ENCODE measurements at regions not wholly inside any gene's neighbourhood (a gene's known extent, or its start where the extent isn't known, plus 50 kb on each side); places are given as distances from the start of the nearest gene placed in this dataset.

- TF ChIP-seq ZFP30 (CRISPR knock-in tag; IDR thresholded peaks at IDR 0.05; ENCODE audit: borderline replicate concordance) (no peak), CREB5 (CRISPR knock-in tag; IDR thresholded peaks at IDR 0.05) (no peak), ZBTB40 (IDR thresholded peaks at IDR 0.05) (no peak), ZBTB40 (CRISPR knock-in tag; IDR thresholded peaks at IDR 0.05) (no peak), NCOA6 (IDR thresholded peaks at IDR 0.05) (no peak), DIDO1 (tag; IDR thresholded peaks at IDR 0.05; ENCODE audit: low read depth) (no peak), ZBTB2 (IDR thresholded peaks at IDR 0.05) (no peak), RAD21 (CRISPR knock-in tag; conservative IDR thresholded peaks at IDR 0.05 in 1 of 2, IDR thresholded peaks at IDR 0.05 in 1 of 2) (no peak), EZH2 (IDR thresholded peaks at IDR 0.05; ENCODE audit: borderline replicate concordance, low read depth, low read length) (no peak), TCF3 (CRISPR knock-in tag; IDR thresholded peaks at IDR 0.05) (no peak), EGR1 (conservative IDR thresholded peaks at IDR 0.05) (no peak), LCOR (CRISPR knock-in tag; IDR thresholded peaks at IDR 0.05) (no peak), HSF4 (CRISPR knock-in tag; IDR thresholded peaks at IDR 0.05; ENCODE audit: borderline replicate concordance) (no peak)
- TF ChIP-seq, protein P1, sequence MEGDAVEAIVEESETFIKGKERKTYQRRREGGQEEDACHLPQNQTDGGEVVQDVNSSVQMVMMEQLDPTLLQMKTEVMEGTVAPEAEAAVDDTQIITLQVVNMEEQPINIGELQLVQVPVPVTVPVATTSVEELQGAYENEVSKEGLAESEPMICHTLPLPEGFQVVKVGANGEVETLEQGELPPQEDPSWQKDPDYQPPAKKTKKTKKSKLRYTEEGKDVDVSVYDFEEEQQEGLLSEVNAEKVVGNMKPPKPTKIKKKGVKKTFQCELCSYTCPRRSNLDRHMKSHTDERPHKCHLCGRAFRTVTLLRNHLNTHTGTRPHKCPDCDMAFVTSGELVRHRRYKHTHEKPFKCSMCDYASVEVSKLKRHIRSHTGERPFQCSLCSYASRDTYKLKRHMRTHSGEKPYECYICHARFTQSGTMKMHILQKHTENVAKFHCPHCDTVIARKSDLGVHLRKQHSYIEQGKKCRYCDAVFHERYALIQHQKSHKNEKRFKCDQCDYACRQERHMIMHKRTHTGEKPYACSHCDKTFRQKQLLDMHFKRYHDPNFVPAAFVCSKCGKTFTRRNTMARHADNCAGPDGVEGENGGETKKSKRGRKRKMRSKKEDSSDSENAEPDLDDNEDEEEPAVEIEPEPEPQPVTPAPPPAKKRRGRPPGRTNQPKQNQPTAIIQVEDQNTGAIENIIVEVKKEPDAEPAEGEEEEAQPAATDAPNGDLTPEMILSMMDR (IDR thresholded peaks at IDR 0.05 in 2 of 3, conservative IDR thresholded peaks at IDR 0.05 in 1 of 3; ENCODE audit: insufficient read depth in 2 of 3, low read depth in 1 of 3, low read length in 3 of 3), result no peak
- TF ChIP-seq, protein P2, sequence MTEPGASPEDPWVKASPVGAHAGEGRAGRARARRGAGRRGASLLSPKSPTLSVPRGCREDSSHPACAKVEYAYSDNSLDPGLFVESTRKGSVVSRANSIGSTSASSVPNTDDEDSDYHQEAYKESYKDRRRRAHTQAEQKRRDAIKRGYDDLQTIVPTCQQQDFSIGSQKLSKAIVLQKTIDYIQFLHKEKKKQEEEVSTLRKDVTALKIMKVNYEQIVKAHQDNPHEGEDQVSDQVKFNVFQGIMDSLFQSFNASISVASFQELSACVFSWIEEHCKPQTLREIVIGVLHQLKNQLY (CRISPR knock-in tag; conservative IDR thresholded peaks at IDR 0.05), result no peak
Observed at GRCh38 chr1:95941121-95941798, 707.2 kb downstream of the RWDD3 start.
